ENCODE measurements at regions not wholly inside any gene's neighbourhood (a gene's known extent, or its start where the extent isn't known, plus 50 kb on each side); places are given as distances from the start of the nearest gene placed in this dataset.

DNA sequence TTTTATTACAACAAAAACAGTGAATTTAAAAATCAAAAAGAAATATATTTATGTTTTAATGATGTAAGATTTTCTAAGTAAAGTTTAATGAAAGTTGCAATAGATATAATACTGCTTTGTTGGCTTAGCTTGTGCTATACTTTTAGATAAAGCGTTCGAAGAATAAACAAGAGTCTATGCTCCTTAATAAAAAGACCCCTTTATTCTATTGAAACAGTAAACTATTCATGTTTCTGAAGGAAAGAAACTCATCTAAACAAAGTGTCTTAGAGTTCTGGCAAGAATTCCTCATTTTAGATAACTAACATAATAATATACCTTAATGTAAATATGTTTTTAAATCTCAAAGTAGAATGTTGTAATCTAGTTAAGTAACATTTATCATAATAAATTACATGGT is 179.0 kb downstream of the RASSF9 start:
- no peak for TF ChIP-seq EZH2 (IDR thresholded peaks at IDR 0.05; ENCODE audit: borderline replicate concordance)
- TF ChIP-seq, protein P1, sequence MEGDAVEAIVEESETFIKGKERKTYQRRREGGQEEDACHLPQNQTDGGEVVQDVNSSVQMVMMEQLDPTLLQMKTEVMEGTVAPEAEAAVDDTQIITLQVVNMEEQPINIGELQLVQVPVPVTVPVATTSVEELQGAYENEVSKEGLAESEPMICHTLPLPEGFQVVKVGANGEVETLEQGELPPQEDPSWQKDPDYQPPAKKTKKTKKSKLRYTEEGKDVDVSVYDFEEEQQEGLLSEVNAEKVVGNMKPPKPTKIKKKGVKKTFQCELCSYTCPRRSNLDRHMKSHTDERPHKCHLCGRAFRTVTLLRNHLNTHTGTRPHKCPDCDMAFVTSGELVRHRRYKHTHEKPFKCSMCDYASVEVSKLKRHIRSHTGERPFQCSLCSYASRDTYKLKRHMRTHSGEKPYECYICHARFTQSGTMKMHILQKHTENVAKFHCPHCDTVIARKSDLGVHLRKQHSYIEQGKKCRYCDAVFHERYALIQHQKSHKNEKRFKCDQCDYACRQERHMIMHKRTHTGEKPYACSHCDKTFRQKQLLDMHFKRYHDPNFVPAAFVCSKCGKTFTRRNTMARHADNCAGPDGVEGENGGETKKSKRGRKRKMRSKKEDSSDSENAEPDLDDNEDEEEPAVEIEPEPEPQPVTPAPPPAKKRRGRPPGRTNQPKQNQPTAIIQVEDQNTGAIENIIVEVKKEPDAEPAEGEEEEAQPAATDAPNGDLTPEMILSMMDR (IDR thresholded peaks at IDR 0.05; ENCODE audit: poor library complexity): no peak
- no peak for TF ChIP-seq EZH2phosphoT487 (IDR thresholded peaks at IDR 0.05; ENCODE audit: low read depth, severe bottlenecking, unreplicated experiment)
